ENCODE measurements at regions not wholly inside any gene's neighbourhood (a gene's known extent, or its start where the extent isn't known, plus 50 kb on each side); places are given as distances from the start of the nearest gene placed in this dataset.
A peak's percentile ranks its signal among the peaks of the same experiment; 100 is the strongest.

GRCh38 chr2:3958465-3958864 lies 255.1 kb downstream of the DCDC2C start:
- in situ Hi-C loops (cut with MboI; ENCODE audit: low sequenced_read_pairs, unreplicated experiment): no loop called here
- TF ChIP-seq CTCF (IDR thresholded peaks at IDR 0.05; ENCODE audit: borderline replicate concordance, control extremely low read depth, extremely low read depth, insufficient read depth, missing control alignments): no peak
- no peak for DNase-seq (ENCODE audit: low spot score)

- in situ Hi-C loops (cut with MboI; ENCODE audit: low sequenced_read_pairs, unreplicated experiment): no loop called here
- TF ChIP-seq CTCF (IDR thresholded peaks at IDR 0.05; ENCODE audit: borderline replicate concordance, control extremely low read depth, extremely low read depth, insufficient read depth, missing control alignments): no peak
Measured at GRCh38 chr2:3958969-3959368, 255.6 kb downstream of the DCDC2C start.

GRCh38 chr2:3959372-3959771 lies 256.0 kb downstream of the DCDC2C start:
- TF ChIP-seq CTCF (IDR thresholded peaks at IDR 0.05; ENCODE audit: borderline replicate concordance, control extremely low read depth, extremely low read depth, insufficient read depth, missing control alignments): peak; percentile 40
- peak; percentile 63 for DNase-seq (ENCODE audit: low spot score)
- in situ Hi-C loops (cut with MboI; ENCODE audit: low sequenced_read_pairs, unreplicated experiment): no loop called here

More at GRCh38 chr2:3958969-3959368, 255.6 kb downstream of the DCDC2C start:
- no peak for DNase-seq (ENCODE audit: low spot score)

- no peak for DNase-seq (ENCODE audit: low spot score)
- no peak for TF ChIP-seq CTCF (IDR thresholded peaks at IDR 0.05; ENCODE audit: borderline replicate concordance, control extremely low read depth, extremely low read depth, insufficient read depth, missing control alignments)
- in situ Hi-C loops (cut with MboI; ENCODE audit: low sequenced_read_pairs, unreplicated experiment): no loop called here
Measured at GRCh38 chr2:3960106-3960505, 256.7 kb downstream of the DCDC2C start.

- no peak for TF ChIP-seq CTCF (IDR thresholded peaks at IDR 0.05; ENCODE audit: borderline replicate concordance, control extremely low read depth, extremely low read depth, insufficient read depth, missing control alignments)
- in situ Hi-C loops (cut with MboI; ENCODE audit: low sequenced_read_pairs, unreplicated experiment): no loop called here
- DNase-seq (ENCODE audit: low spot score): no peak
Measured at GRCh38 chr2:3962719-3963118, 259.3 kb downstream of the DCDC2C start.

- in situ Hi-C loops (cut with MboI; ENCODE audit: low sequenced_read_pairs, unreplicated experiment): no loop called here
- no peak for DNase-seq (ENCODE audit: low spot score)
- TF ChIP-seq CTCF (IDR thresholded peaks at IDR 0.05; ENCODE audit: borderline replicate concordance, control extremely low read depth, extremely low read depth, insufficient read depth, missing control alignments): no peak
Measured at GRCh38 chr2:3965211-3965610, 261.8 kb downstream of the DCDC2C start.

- in situ Hi-C loops (cut with MboI; ENCODE audit: low sequenced_read_pairs, unreplicated experiment): no loop called here
- DNase-seq (ENCODE audit: low spot score): no peak
- no peak for TF ChIP-seq CTCF (IDR thresholded peaks at IDR 0.05; ENCODE audit: borderline replicate concordance, control extremely low read depth, extremely low read depth, insufficient read depth, missing control alignments)
Measured at GRCh38 chr2:3965953-3966352, 262.6 kb downstream of the DCDC2C start.
